DND-41 (cell line): ENCODE measurements at regions not wholly inside any gene's neighbourhood (a gene's known extent, or its start where the extent isn't known, plus 50 kb on each side); places are given as distances from the start of the nearest gene placed in this dataset.
A peak's percentile ranks its signal among the peaks of the same experiment; 100 is the strongest.

Source experiments
- ATAC-seq: fragments of 200-7000 bp; cut with Tn5 transposase; 3 replicates; pipeline ENCODE4 v1.9.1; 2021; ENCODE audit warnings: low read depth; ENCODE audit not compliant: insufficient read depth
- DNase-seq: peaks from one replicate; pipeline ENCODE4 v3.0.0-alpha.2; 2020
- H2AFZ ChIP-seq: 2 replicates; pipeline ENCODE4 v1.6.0; 2012; ENCODE audit warnings: low read depth, low read length
- H3K27ac ChIP-seq: 2 replicates; pipeline ENCODE4 v1.5.1; 2012; ENCODE audit warnings: low read length, inconsistent platforms
- H3K27me3 ChIP-seq: fragments of 200-600 bp; sonication (generic); 2 replicates; pipeline ENCODE4 v1.6.0; 2012; ENCODE audit warnings: low read length, mild to moderate bottlenecking, inconsistent platforms; ENCODE audit not compliant: insufficient read depth, poor library complexity
- H3K36me3 ChIP-seq: 2 replicates; pipeline ENCODE4 v1.5.1; 2012; ENCODE audit warnings: low read length, inconsistent platforms; ENCODE audit not compliant: insufficient read depth
- H3K4me1 ChIP-seq: 2 replicates; pipeline ENCODE4 v1.5.1; 2012; ENCODE audit warnings: mild to moderate bottlenecking, low read length; ENCODE audit not compliant: insufficient read depth
- H3K4me2 ChIP-seq: 2 replicates; pipeline ENCODE4 v1.6.0; 2012; ENCODE audit warnings: mild to moderate bottlenecking, moderate library complexity, low read length, inconsistent platforms; ENCODE audit not compliant: insufficient read depth
- H3K4me3 ChIP-seq, 2 experiments: fragments of 200-600 bp in 1 of 2; shearing (Covaris generic) in 1 of 2; 2 replicates each; pipeline ENCODE4 v1.5.1; 2012 to 2016; ENCODE audit warnings: inconsistent platforms in 2 of 2, low read length in 2 of 2, mild to moderate bottlenecking in 2 of 2, low read depth in 1 of 2, moderate library complexity in 1 of 2
- H3K79me2 ChIP-seq: 2 replicates; pipeline ENCODE4 v1.6.0; 2012; ENCODE audit warnings: low read length, inconsistent platforms; ENCODE audit not compliant: insufficient read depth
- H3K9ac ChIP-seq: 2 replicates; pipeline ENCODE4 v1.6.0; 2012; ENCODE audit warnings: low read depth, mild to moderate bottlenecking, inconsistent platforms, low read length, moderate library complexity
- H3K9me3 ChIP-seq: 2 replicates; pipeline ENCODE4 v1.5.1; 2012; ENCODE audit warnings: low read length, moderate library complexity, mild to moderate bottlenecking, inconsistent platforms; ENCODE audit not compliant: insufficient read depth, severe bottlenecking
- H4K20me1 ChIP-seq: 2 replicates; pipeline ENCODE4 v1.6.0; 2012; ENCODE audit warnings: low read length; ENCODE audit not compliant: insufficient read depth
- EZH2 ChIP-seq: IDR thresholded peaks from 3 replicates; pipeline ENCODE4 v1.6.1; 2012; ENCODE audit warnings: borderline replicate concordance, low read depth, mild to moderate bottlenecking, moderate library complexity, low read length, inconsistent platforms; ENCODE audit not compliant: severe bottlenecking
- TF ChIP-seq, protein P1 (sequence below): IDR thresholded peaks from 2 replicates; pipeline ENCODE4 v1.5.1; 2012; ENCODE audit warnings: borderline replicate concordance, low read length, moderate library complexity, mild to moderate bottlenecking; ENCODE audit not compliant: poor library complexity, severe bottlenecking; ENCODE audit errors: extremely low read depth

DNA sequence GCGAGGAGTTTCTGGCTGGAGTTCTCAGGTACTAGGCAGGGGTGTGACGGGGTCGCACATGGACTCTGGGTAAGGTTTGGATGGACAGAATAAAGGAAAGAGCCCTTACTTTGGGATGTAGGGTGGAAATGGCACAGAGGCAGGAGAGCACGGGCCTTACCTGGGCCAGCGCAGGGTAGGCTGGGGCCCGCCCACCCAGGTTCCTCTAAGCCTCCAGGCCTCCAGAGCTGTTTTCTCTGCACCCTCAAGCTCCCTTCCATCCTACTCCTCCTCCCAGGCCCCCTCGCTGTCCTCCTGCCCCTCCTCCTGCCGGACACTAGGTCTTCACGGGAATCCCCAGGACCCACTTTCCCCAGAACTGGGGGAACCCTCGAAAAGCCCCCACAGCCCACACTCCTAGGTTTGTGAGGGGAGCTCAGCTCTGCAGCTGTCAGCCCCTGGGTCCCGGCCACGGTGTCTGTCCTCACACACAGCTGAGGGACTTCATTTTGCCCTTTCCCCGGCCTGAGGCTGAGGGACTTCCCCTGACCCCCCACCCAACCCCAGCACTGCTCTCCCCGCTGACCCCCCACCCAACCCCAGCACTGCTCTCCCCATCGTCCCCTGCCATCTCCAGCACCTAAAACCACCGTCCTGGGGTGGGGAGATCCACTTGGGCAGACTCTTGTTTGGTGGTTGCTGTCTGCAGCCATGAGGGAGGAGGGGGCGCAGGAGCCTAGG lies 53.0 kb upstream of the PCSK6 start:
- Histone ChIP-seq H3K9ac (no peak overlapping the region), H3K36me3 (no peaks in the 10 kb centered on the region), H3K4me3 (no peak overlapping the region), H3K4me2 (no peak overlapping the region), H3K79me2 (no peaks in the 10 kb centered on the region), H3K27ac (no peak overlapping the region), H3K4me1 (no peaks in the 10 kb centered on the region), H3K27me3 (no peaks in the 10 kb centered on the region), H4K20me1 (no peaks in the 10 kb centered on the region), H3K9me3 (no peaks in the 10 kb centered on the region), H2AFZ (no peak overlapping the region)
- TF ChIP-seq, protein P1, sequence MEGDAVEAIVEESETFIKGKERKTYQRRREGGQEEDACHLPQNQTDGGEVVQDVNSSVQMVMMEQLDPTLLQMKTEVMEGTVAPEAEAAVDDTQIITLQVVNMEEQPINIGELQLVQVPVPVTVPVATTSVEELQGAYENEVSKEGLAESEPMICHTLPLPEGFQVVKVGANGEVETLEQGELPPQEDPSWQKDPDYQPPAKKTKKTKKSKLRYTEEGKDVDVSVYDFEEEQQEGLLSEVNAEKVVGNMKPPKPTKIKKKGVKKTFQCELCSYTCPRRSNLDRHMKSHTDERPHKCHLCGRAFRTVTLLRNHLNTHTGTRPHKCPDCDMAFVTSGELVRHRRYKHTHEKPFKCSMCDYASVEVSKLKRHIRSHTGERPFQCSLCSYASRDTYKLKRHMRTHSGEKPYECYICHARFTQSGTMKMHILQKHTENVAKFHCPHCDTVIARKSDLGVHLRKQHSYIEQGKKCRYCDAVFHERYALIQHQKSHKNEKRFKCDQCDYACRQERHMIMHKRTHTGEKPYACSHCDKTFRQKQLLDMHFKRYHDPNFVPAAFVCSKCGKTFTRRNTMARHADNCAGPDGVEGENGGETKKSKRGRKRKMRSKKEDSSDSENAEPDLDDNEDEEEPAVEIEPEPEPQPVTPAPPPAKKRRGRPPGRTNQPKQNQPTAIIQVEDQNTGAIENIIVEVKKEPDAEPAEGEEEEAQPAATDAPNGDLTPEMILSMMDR = no peak
- no peak for TF ChIP-seq EZH2
- no peak for ATAC-seq
- no peak for DNase-seq

DNA sequence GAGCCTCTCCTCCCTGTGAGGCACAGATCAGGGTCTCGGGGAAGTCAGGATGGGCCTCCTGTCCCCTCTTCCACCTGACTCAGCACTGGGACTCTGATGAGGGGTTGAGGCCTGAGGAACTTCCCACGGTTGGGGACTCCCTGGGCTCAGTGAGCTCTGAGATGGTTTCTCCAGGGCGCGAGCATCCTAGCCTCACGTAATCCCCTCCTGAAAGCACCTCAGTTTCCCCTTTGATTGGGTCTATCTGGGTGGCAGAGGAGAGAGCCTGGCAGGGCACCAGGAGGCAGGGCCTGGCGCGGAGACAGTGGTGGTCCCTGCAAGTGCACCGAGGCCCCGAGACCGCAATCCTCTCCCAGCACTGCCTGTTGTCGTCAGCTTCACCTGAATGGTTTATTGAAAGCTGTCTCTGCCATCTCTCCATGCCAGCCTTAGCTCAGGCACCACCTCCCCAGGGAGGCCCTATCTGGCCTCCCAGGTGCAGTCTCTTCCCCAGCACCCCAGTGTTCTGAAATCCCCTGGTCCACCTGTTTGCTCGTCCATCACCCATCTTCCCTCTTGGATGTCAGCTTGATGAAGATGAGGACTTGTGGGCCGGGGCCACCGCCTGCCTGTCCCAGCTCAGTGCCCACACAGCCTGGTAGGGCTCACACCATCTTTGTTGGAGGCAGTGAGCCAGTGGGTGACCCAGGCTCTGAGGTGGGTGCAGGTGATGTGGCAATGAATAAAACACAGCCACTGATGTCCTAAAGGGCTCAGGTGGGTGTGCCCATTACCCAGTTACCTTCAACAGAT lies 52.2 kb upstream of the PCSK6 start:
- H3K36me3 ChIP-seq = no peaks in the 10 kb centered on the region
- no peaks in the 10 kb centered on the region for H4K20me1 ChIP-seq
- no peak overlapping the region for H2AFZ ChIP-seq
- no peak overlapping the region for H3K27ac ChIP-seq
- H3K4me2 ChIP-seq = no peak overlapping the region
- no peak overlapping the region for H3K9ac ChIP-seq
- H3K79me2 ChIP-seq = no peaks in the 10 kb centered on the region
- no peaks in the 10 kb centered on the region for H3K9me3 ChIP-seq
- no peak for ATAC-seq
- H3K27me3 ChIP-seq = no peaks in the 10 kb centered on the region
- H3K4me3 ChIP-seq = no peak overlapping the region
- no peak for DNase-seq
- no peaks in the 10 kb centered on the region for H3K4me1 ChIP-seq
- TF ChIP-seq, protein P1 = no peak
- TF ChIP-seq EZH2 = no peak

DNA sequence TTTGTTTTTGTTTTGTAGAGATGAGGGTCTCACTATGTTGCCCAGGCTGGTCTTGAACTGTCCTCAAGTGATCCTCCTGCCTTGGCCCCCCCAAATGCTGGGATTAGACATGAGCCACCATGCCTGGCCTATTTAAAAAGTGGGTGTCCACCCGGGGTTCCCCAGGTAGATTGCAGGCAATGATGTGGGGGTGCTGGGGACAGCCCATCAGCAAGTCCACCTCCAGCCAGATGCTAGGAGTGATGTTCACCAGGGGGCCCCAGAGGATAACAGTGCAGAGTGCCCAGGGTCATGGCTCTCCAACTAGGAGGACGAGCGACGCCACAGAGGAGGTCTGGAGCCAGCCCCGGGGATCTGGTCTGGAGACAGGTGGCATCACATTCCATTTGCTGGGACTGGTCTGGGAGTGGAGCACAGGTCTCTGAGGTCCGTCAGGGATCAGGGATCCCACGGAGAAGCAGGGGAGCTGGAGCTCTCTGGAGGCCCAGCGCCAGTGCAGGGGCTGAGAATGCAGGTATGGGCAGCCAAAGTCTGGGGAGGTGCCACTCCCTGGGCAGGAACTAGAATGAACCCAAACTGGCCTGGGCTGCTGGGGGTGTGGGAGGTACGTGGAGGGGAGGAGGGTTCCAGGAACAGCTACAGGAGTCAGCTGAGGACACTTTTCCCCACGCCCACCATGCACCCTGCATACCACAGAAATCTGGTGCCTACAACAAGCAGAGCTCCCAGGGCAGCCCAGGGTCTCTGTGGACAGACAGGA lies 51.2 kb upstream of the PCSK6 start:
- H3K9ac ChIP-seq = no peak overlapping the region
- TF ChIP-seq EZH2 = no peak
- TF ChIP-seq, protein P1 = peak; percentile 19
- no peak overlapping the region for H2AFZ ChIP-seq

More for the DNA sequence above, 51.2 kb upstream of the PCSK6 start:
- ATAC-seq (no peak), DNase-seq (no peak)
- Histone ChIP-seq H3K4me3 (no peak overlapping the region), H3K9me3 (no peaks in the 10 kb centered on the region), H3K4me2 (no peak overlapping the region), H4K20me1 (no peaks in the 10 kb centered on the region), H3K27ac (no peak overlapping the region), H3K79me2 (no peaks in the 10 kb centered on the region), H3K36me3 (no peaks in the 10 kb centered on the region), H3K27me3 (no peaks in the 10 kb centered on the region), H3K4me1 (no peaks in the 10 kb centered on the region)
